HepG2 (cell line): ENCODE measurements at regions not wholly inside any gene's neighbourhood (a gene's known extent, or its start where the extent isn't known, plus 50 kb on each side); places are given as distances from the start of the nearest gene placed in this dataset.

Source experiments
- ARNT ChIP-seq: fragments of 450-650 bp; IDR thresholded peaks from 2 replicates; pipeline ENCODE4 v1.6.1; 2017
- MAZ ChIP-seq, 2 experiments: sonication (generic) in 1 of 2; formaldehyde crosslinking in 1 of 2; IDR thresholded peaks; 2 replicates each; pipeline versions ENCODE4 v1.5.0 to v1.6.1; 2012 to 2020; ENCODE audit warnings: low read depth in 2 of 2, mild to moderate bottlenecking in 2 of 2, borderline replicate concordance in 1 of 2, improper control_type of control experiment in 1 of 2, low read length in 1 of 2, missing genetic modification reagents in 1 of 2, moderate library complexity in 1 of 2
- ZNF775 ChIP-seq: sonication (generic); formaldehyde crosslinking; IDR thresholded peaks from 2 replicates; pipeline ENCODE4 v1.4.0; 2020; ENCODE audit warnings: missing genetic modification reagents, mild to moderate bottlenecking, moderate library complexity, borderline replicate concordance
- ZNF816 ChIP-seq: sonication (generic); formaldehyde crosslinking; IDR thresholded peaks from 2 replicates; pipeline ENCODE4 v1.8.0; 2022; ENCODE audit warnings: missing genetic modification reagents, mild to moderate bottlenecking, borderline replicate concordance

GRCh38 chr12:87338681-87339080, 690.5 kb downstream of the C12orf50 start:
- TF ChIP-seq MAZ (IDR thresholded peaks at IDR 0.05; ENCODE audit: borderline replicate concordance, low read depth, low read length) = no peak
- no peak for TF ChIP-seq MAZ (CRISPR knock-in tag; IDR thresholded peaks at IDR 0.05; ENCODE audit: low read depth)
- no peak for TF ChIP-seq ZNF816 (CRISPR knock-in tag)
- TF ChIP-seq ZNF775 (CRISPR knock-in tag) = no peak
- TF ChIP-seq ARNT = no peak
